Heart right ventricle (tissue), 16 donors: ENCODE measurements at regions not wholly inside any gene's neighbourhood (a gene's known extent, or its start where the extent isn't known, plus 50 kb on each side); places are given as distances from the start of the nearest gene placed in this dataset.

Source experiments
- ATAC-seq, 8 donors: fragments of 200-7000 bp; cut with Tn5 transposase; one replicate each; pipeline ENCODE4 v1.9.1; 2020; ENCODE audit warnings: mild to moderate bottlenecking in 8 of 8, moderate library complexity in 8 of 8, moderate number of reproducible peaks in 1 of 8
- DNase-seq, 2 donors: peaks; one replicate each; pipeline ENCODE4 v3.0.0-alpha.2; 2020
- H3K27ac ChIP-seq, 10 donors: fragments of 200-600 bp; sonication (generic) in 2 of 10; one replicate each; pipeline versions ENCODE4 v1.5.0 to v1.8.0; 2020 to 2022; ENCODE audit warnings: mild to moderate bottlenecking in 3 of 10
- H3K27me3 ChIP-seq, 7 donors: fragments of 200-600 bp; one replicate each; pipeline ENCODE4 v1.8.0; 2021 to 2022; ENCODE audit warnings: mild to moderate bottlenecking in 2 of 7
- H3K36me3 ChIP-seq, 9 donors: fragments of 200-600 bp; sonication (generic) in 1 of 9; one replicate each; pipeline versions ENCODE4 v1.5.0 to v1.8.0; 2020 to 2022; ENCODE audit warnings: mild to moderate bottlenecking in 2 of 9
- H3K4me1 ChIP-seq, 9 donors: fragments of 200-600 bp; sonication (generic) in 1 of 9; one replicate each; pipeline versions ENCODE4 v1.5.0 to v1.8.0; 2020 to 2022; ENCODE audit warnings: mild to moderate bottlenecking in 4 of 9
- H3K4me3 ChIP-seq, 10 donors: fragments of 200-600 bp; sonication (generic) in 2 of 10; one replicate each; pipeline versions ENCODE4 v1.5.0 to v1.8.0; 2020 to 2022; ENCODE audit warnings: mild to moderate bottlenecking in 7 of 10, moderate library complexity in 2 of 10
- H3K9me3 ChIP-seq, 11 donors: fragments of 200-600 bp in 10 of 11; sonication (generic) in 2 of 11; one replicate each; pipeline versions ENCODE4 v1.5.0 to v1.8.0; 2013 to 2022; ENCODE audit warnings: mild to moderate bottlenecking in 2 of 11, control low read depth in 1 of 11, moderate library complexity in 1 of 11
- CTCF ChIP-seq, 9 donors: fragments of 200-600 bp; sonication (generic) in 2 of 9; IDR thresholded peaks; one replicate each; pipeline versions ENCODE4 v1.5.0 to v1.8.0; 2021 to 2022; ENCODE audit warnings: antibody characterized with exemption in 9 of 9, mild to moderate bottlenecking in 5 of 9, moderate library complexity in 1 of 9
- WGBS, 2 donors: extraction: QIAGEN DNeasy Blood & Tissue Kit; methylation state at CpG; one replicate each; pipeline ENCODE4 v1.1.7; 2013; ENCODE audit warnings: inconsistent platforms in 1 of 2; 5-methylcytosine and 5-hydroxymethylcytosine counted together
- intact Hi-C, 10 donors: fragments of 100-400 bp; cut with DNase I; formaldehyde crosslinking; loops; one replicate each; pipeline versions ENCODE4 v1.11.1 to v1.14.2; 2022
- donor health status: Arrhythmogenic right ventricular cardiomyopathy.
- donor health status: ischemic (EF 13 %, LVEDD 7.1; RV severe dilation, severe dysfunction).
- donor health status: healthy with polysubstance abuse.
- donor health status: DM: no; HTN: yes; CAD: no.
- donor health status: DM: no; HTN: no; CAD: no.
- donor health status: ischemic (EF 25% LVEDD 6.9; RV normal size, moderate dysfunction).
- donor health status: ischemic (EF 25% LVEDD 5.7; RV mildly dilated, moderate dysfunction).
- donor health status: healthy.
- donor health status: DM: yes; HTN: yes; CAD: no.
- donor health status: Ischemic cardiomyopathy.
- donor health status: ischemic (EF 35%, LVEDD 5.7; RV mildly dilated, moderate dysfunction).
- donor health status: nonischemic (EF 11% LVEDD 7.7; RV severe dilation, severe dysfunction).
- donor health status: DM: yes; HTN: yes; CAD: no.
- donor health status: PGD.
- donor health status: ischemic (EF 29% LVEDD 5.4; RV normal size, mild dysfunction).
- donor health status: nonischemic (EF 23%, LVEDD 6.1; RV moderate dilation, normal function).

GRCh38 chr12:86774841-86775388 lies 518.7 kb upstream of the MGAT4C start:
- WGBS, 2 donors, result 81 to 88% methylated on average over 1 of the region's 1 CpG
- Histone ChIP-seq H3K27me3 (no peaks in the 10 kb centered on the region), H3K4me3 (no peak overlapping the region), H3K9me3 (peaks cover 0 to 3% (median 0%) of the 10 kb centered on the region in 11 donors), H3K27ac (no peak overlapping the region), H3K4me1 (peaks cover 0 to 6% (median 0%) of the 10 kb centered on the region in 9 donors), H3K36me3 (no peaks in the 10 kb centered on the region)
- no peak for TF ChIP-seq CTCF (IDR thresholded peaks at IDR 0.05)
- no peak for DNase-seq
- intact Hi-C loops, result no loop called here
- no peak for ATAC-seq

GRCh38 chr12:86772696-86773095 lies 516.5 kb upstream of the MGAT4C start:
- Histone ChIP-seq H3K9me3 (peaks cover 0 to 6% (median 0%) of the 10 kb centered on the region in 11 donors), H3K36me3 (no peaks in the 10 kb centered on the region), H3K27me3 (no peaks in the 10 kb centered on the region), H3K4me1 (peaks cover 0 to 6% (median 0%) of the 10 kb centered on the region in 9 donors), H3K4me3 (no peak overlapping the region), H3K27ac (no peak overlapping the region)
- WGBS, 2 donors, result 56 to 75% methylated on average over 2 of the region's 2 CpGs
- ATAC-seq (no peak), DNase-seq (no peak)
- TF ChIP-seq CTCF (IDR thresholded peaks at IDR 0.05), result no peak
- intact Hi-C loops, result no loop called here

- intact Hi-C loops, result no loop called here
Observed at GRCh38 chr12:86770871-86771270, 514.7 kb upstream of the MGAT4C start.

GRCh38 chr12:86748894-86749293 lies 492.7 kb upstream of the MGAT4C start:
- no peaks in the 10 kb centered on the region for H3K36me3 ChIP-seq
- H3K27me3 ChIP-seq, result no peaks in the 10 kb centered on the region
- no peak overlapping the region for H3K4me3 ChIP-seq
- no peak overlapping the region for H3K27ac ChIP-seq
- no peaks in the 10 kb centered on the region for H3K9me3 ChIP-seq
- no peaks in the 10 kb centered on the region for H3K4me1 ChIP-seq
- WGBS, 2 donors, result 68 to 78% methylated on average over 2 of the region's 2 CpGs
- DNase-seq (no peak), ATAC-seq (no peak)
- intact Hi-C loops, result no loop called here
- TF ChIP-seq CTCF (IDR thresholded peaks at IDR 0.05), result no peak

More at GRCh38 chr12:86770871-86771270, 514.7 kb upstream of the MGAT4C start:
- no peak overlapping the region for H3K27ac ChIP-seq
- TF ChIP-seq CTCF (IDR thresholded peaks at IDR 0.05), result no peak
- ATAC-seq (no peak), DNase-seq (no peak)
- no peaks in the 10 kb centered on the region for H3K36me3 ChIP-seq
- peaks cover 0 to 6% (median 0%) of the 10 kb centered on the region in 11 donors for H3K9me3 ChIP-seq
- no peaks in the 10 kb centered on the region for H3K27me3 ChIP-seq
- H3K4me3 ChIP-seq, result no peak overlapping the region
- H3K4me1 ChIP-seq, result no peaks in the 10 kb centered on the region
